NCI-H2107 treated with DMSO at 0.1 percent for 48 hours (cell line): ENCODE measurements at regions not wholly inside any gene's neighbourhood (a gene's known extent, or its start where the extent isn't known, plus 50 kb on each side); places are given as distances from the start of the nearest gene placed in this dataset.

Experiments used
- DNase-seq: peaks from one replicate; lab custom pipeline; 2025; ENCODE audit not compliant: unreplicated experiment; lab: John Stamatoyannopoulos, UW

DNA sequence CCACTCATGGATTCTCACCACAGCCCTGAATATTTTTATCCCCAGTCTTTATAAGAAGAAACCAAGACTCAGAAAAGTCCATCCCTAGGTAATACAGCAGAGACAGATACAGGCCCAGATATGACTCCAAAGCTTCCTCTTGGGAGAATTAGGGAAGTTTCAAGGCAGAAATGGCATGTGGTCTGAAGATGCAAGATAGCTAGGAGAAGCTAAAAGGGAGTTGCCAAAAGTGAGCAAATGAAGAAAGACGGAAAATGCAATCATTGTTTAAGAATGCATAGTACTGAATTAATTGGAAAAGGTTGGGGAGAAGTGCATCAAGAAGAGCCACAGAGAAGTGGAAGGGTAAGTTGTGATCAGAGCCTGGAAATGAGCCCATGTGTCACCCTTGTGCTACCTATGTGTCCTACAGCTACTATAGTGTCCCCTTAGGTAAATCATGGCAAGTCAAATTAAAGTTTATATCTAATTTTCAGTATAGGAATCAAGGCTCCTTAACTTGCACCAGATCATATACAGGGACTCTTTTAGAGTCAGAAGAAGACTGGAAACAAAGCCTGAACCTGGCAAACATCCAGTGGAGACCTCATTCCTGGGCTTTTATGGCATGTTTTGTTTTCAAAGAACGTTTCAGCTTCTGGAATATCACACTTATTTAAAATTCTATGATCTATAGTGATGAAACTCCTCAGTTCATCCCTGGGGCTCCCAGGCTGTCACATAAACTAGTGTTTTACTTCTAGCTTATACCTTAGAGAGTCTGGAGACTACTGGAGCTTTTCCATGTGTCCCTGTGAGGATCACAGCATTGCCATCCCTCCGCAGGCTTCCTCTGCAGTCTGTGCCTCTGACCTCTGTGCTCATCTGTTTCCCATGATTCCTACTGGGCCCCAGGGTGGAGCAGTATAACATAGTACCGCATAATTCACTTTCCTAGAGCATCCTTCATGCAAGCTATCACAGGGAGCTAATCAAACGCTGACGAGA, 189.0 kb upstream of the CDKN3 start:
- no peak for DNase-seq

- DNase-seq = no peak
Measured at GRCh38 chr14:54208751-54209150, 188.1 kb upstream of the CDKN3 start.

DNA sequence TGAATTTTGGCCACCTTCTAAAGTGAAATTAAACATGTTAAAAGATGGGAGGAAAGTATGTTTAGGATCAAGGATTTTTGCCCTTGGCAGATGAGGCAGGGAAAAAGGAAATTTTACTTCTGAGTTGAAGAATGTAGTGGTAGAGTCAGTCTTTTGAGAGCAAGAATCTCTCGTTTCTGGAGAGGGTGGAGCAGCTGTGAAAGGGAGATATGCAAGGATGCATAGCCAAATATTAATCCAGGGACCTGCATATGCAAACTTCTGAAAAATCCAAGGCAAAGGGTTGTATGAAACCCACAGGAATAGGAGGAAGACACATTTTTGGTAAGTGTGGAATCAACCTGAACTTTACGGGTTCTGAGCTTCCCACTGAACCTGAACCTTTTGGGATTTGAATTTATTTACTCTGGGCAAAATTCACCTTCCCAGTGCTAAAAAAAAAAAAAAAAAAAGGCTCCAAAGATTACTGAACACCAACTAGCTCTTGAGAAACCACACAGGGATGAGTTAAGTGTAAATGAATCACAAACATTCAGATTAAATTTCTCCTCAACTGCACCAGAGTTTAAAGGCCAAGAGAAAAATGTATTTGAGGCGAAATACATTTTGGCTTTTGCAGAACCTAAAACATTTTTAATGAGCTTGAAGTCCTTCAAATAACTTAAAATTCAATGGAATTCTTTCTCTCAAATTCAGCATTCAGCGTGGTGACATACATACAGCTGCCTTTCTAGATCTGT, 187.1 kb upstream of the CDKN3 start:
- DNase-seq = no peak

- no peak for DNase-seq
Measured at GRCh38 chr14:54211551-54212308, 185.1 kb upstream of the CDKN3 start.

DNA sequence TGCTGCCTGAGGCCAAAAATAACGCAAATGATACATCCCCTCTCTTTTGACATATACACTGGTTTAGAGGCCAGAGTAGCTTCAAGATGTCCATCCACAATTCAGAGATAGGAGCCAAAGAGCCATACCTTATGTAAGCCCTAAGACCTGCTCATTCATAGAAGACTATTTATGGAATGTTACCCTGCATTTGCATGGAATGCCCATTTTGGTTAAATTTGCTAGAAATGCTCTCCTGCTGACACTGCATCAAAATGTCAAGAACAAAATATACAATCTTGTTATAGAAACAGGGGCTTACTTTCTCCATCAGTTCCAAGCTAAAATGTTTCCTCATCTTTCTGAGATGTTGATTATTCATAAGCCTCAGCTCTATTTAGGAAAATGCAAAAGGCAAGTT, 183.3 kb upstream of the CDKN3 start:
- no peak for DNase-seq

GRCh38 chr14:54216827-54217226, 180.0 kb upstream of the CDKN3 start:
- no peak for DNase-seq

DNA sequence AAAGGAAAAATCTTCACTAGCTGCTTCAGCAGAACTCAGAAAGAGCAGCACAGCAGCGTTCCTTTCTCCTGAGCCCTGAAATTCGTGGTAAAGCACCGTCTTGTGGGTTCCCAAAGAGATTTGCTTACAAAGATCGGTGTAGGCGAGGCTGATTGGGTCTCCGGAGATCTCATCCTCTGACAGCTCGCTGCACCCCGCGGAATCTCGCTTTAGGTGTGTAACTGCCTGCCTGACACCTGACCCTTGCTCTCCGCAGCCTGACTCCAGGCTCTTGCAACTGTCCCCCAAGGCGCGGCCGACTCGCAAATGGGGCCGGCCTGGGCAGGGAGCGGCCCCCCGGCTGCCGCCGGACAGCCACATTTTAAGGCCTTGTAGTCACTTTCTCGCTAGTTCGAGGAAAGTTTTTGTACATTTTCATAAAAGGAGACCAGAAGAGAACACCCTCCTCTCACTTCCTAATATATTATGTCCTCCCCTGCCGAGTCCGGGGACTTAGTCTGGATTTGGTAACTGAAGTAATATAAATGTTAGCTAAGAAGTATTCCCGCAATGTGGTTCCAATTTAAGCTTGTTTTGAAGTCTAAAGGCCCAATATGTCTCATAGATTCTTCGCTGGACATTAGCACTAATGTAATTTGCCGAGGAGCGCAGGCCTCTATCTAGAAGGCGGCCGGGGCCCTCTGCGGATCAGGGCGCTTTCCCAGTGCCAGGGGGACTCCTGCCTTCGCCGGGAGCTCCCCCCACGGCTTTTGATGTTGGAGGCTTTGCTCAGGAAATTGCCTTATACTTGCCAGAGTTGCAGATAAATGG, 177.3 kb upstream of the CDKN3 start:
- DNase-seq = no peak

DNA sequence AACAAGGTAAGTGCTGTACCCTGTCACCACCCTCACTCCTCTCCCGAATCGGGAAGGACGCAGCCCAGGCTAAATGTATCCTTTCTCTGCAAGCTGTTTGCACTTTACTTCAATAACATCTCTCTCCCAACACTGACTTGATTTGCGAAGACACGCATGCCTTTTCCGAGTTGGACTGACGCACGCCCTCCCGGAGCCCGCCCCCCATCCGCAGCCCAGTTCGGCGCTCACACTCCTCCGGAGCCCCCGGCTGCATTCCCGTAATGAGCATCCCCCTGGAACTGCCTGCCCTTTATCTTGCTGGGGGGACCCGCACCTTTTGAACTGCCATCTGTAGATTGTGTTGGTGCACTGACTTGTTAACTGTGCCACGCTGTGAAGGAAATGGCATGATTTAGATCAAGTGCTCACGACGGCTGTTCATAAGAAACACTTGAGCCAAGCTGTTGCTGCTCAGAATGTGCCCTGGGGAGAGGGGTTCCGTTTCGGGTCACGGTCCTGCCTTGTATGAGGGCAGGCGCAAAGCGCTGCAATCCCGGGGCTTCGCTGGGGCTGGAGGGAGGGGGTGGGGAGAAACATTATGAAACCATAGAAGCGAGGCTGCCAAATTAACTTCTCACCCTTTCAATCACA, 176.6 kb upstream of the CDKN3 start:
- DNase-seq = no peak

- no peak for DNase-seq
Measured at GRCh38 chr14:54220704-54221431, 175.9 kb upstream of the CDKN3 start.

DNA sequence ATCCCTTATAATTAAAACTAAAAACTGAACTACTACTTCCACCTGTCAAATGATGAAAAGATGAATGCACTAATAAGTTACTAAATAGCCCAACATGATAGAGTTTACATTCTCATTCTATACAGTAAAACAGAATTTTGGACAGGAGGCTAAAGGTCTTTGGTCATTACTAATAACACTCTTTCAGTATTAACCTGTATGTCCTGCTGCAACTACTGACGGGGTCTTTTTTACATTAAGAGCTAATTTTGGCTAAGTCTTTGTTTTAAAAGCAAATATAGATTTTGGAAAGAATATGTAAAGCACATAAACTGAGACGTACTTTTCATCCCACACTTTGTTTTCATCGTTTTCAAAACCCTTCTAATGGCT, 175.4 kb upstream of the CDKN3 start:
- DNase-seq = no peak

DNA sequence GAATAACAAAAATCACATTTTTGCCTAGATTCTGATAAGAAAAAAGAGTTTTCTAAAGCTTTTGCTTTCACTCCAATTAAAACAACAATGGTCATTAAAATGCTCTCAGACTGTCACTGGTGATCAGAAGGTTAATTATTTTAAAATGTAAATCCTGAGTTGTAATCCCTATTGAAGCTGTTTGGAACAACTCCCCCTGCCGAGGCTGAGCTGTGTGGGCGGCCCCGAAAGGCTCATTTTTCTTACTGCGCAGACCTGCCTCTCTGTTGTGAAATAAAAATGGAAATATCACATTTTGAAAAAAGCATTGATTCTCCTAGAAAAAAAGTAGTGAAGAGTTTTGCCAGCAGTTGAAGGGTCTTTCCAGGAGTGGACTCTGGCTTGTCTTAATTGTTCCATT, 174.8 kb upstream of the CDKN3 start:
- DNase-seq = no peak

DNA sequence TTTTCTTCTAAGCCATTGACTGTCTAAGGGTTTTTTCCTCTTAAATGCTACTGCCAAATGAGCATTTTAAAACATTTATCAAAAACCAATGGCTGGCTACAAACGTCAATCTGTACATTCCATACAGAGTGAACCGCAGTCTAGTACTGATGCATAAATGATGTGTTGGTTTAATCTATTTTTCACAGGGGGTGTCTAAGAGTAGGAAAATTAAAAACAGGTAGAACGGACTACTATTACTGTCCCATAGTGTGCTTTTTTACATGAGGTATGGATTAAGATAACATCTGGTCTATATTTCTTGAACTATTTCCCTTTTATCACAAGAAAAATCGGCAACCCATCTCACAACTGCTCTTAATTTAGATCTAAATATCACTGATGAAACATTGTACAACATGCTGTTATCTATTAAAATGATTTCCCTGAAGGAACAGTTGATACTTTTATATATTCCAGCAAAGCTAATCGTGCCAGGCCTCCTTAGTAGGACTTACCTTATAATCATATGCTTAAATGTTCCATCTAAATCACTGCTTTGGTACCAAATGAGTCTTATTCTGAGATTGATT, 172.9 kb upstream of the CDKN3 start:
- DNase-seq = no peak

DNA sequence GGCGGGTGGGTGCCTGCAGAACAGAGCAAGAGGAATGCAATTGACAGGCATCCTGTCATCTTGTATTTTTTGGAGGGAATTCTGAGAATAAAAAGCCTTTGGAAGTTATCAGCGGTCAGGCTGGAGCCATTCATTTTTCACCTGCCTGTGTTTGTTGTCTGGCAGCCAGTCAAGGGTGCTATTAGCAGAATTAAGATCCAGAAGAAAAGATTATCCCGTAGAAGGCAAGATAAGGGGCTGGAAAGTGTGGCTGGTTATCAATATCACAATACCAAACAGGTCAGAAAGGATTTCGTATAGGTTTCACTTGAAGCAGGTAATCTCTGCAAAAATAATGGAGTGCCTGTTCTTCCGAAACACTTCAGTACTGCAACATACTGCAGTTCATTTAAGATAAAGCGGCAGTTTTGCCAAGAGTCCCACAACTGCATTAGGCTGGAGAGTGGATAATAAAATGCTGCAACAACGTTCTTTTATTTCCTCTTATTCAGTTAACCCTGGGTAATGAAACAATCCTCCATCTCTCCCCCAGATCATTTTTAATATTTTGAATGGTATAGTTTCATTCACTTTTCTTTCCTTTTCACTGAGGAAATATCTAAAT, 171.2 kb upstream of the CDKN3 start:
- DNase-seq = no peak

DNA sequence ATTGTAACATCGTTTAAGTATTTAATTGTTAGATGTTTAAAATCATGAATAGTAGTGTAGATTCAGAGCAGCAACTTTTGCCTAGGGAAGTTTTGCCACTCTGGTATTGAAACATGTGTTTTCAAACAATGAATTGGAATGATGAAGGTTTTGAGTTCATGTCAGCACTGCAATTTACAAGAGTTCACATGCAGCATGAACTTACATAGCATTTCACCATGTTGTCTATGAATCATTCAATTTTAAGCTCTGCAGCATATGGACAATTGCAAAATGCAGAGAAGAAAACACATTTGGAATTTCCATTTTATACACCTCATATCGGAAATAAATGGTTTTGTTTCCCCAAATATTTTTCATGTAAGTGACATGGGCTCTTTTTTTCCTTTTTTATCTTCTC, 170.7 kb upstream of the CDKN3 start:
- DNase-seq = no peak

DNA sequence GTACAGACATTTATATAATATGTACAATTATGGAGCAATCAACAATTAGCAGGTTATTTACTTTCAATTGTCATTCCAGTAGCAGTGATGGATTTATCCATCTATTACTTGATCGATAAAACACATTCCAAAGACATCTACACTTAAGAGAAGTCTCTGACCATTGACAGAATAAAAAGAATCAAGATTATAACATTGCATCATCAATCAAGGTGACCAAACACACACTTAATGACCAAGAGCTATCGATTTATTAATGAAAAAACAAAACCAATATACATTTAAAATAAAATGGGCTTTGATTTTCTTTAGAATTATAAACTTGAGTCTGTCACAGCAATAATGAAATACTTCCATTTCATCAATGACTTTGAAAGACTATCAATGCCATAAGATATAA, 170.2 kb upstream of the CDKN3 start:
- no peak for DNase-seq

DNA sequence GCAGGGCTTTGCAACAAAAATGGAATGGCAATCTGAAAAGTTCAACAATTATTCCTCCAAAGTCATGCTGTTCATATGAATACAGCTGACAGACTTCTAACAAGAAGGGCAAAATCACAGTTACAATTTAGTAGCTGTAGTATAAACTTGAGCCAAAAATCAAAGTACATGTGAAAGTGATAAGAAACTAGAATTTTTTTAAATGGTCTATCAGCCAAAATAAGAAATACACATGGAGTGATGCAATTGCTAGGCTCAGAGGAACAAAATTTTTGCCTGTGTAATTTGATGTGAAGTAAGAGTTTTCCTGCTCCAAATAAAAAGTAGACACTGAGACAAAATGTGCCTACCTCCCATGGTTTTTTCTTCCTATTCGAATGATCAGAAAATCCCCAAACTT, 167.7 kb upstream of the CDKN3 start:
- DNase-seq = no peak

- no peak for DNase-seq
Measured at GRCh38 chr14:54230645-54231044, 166.2 kb upstream of the CDKN3 start.

- no peak for DNase-seq
Measured at GRCh38 chr14:54232735-54233134, 164.1 kb upstream of the CDKN3 start.

DNA sequence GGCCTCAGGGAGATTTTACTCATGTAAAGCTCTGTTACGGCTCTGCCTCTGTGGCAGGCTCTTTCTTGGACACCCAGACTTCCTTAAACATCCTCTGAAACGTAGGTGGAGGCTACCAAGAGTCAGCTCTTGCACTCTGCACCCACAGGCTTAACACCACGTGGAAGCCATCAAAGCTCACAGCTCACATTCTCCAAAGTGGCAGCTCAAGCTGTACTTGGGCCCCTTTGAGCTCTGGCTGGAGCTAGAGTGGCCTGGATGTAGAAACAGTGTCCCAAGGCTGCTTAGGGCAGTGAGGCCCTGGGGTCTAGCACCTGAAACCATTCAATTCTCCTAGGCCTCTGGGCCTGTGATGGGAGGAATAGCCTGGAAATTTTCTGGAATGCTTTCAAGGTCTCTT, 155.3 kb upstream of the CDKN3 start:
- no peak for DNase-seq
